Natural killer cell treated with Interleukin-12 subunit alpha and Interleukin-12 subunit beta and Interleukin-15 and Interleukin-18, amount 100 ng/mL, for 72 hours (primary cell): ENCODE measurements at regions not wholly inside any gene's neighbourhood (a gene's known extent, or its start where the extent isn't known, plus 50 kb on each side); places are given as distances from the start of the nearest gene placed in this dataset.

Experiments used
- ATAC-seq, 2 donors: fragments of 150-1000 bp; cut with Tn5 transposase in 1 of 2; sonication (Bioruptor Pico), chemical (Tn5 transposase) in 1 of 2; 2 replicates each; pipeline ENCODE4 v1.10.0; 2021
- DNase-seq: peaks from one replicate; pipeline ENCODE4 v3.0.0; 2022; ENCODE audit warnings: low spot score
- H3K27ac Mint-ChIP-seq, 2 donors: 1 replicate in 1 of 2; 2 replicates in 1 of 2; pipeline ENCODE4 v1.8.0; 2022; ENCODE audit warnings: mixed read lengths in 2 of 2, mild to moderate bottlenecking in 1 of 2, moderate library complexity in 1 of 2
- H3K27me3 Mint-ChIP-seq, 2 donors: 1 replicate in 1 of 2; 2 replicates in 1 of 2; pipeline ENCODE4 v1.8.0; 2022; ENCODE audit warnings: mixed read lengths in 2 of 2
- H3K36me3 Mint-ChIP-seq: one replicate; pipeline ENCODE4 v1.8.0; 2022; ENCODE audit warnings: mixed read lengths
- H3K4me1 Mint-ChIP-seq, 2 donors: 1 replicate in 1 of 2; 2 replicates in 1 of 2; pipeline ENCODE4 v1.8.0; 2022; ENCODE audit warnings: low read depth in 2 of 2, mixed read lengths in 2 of 2, mild to moderate bottlenecking in 1 of 2
- H3K4me3 Mint-ChIP-seq: one replicate; pipeline ENCODE4 v1.8.0; 2022; ENCODE audit warnings: mixed read lengths
- H3K9me3 Mint-ChIP-seq: 2 replicates; pipeline ENCODE4 v1.8.0; 2022; ENCODE audit warnings: mixed read lengths

DNA sequence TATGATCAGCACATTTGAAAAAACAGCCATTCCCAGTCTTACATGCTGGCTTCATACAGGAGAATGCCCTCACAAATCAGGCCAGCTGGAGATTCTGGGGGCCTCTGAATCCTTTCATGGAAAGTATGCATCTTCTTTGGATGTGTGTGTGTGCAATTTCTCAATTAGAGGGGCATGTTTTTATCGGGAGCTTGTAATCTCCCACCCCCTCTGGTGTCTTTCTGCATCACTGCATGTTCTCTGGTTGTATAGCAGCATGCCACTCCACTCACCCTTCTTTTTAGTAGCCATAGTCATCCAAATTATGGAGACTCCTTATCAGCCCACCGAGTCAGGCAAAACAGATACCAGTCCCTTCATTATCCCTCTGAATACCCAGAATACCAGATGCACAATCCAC lies 282.2 kb upstream of the SLIT2 start:
- Mint-ChIP-seq H3K27me3 (no peaks in the 10 kb centered on the region), H3K4me3 (no peak overlapping the region), H3K27ac (no peak overlapping the region), H3K9me3 (peaks cover 6% of the 10 kb centered on the region), H3K36me3 (peaks cover 4% of the 10 kb centered on the region), H3K4me1 (no peaks in the 10 kb centered on the region)
- no peak for DNase-seq
- no peak for ATAC-seq

- peaks cover 15% of the 10 kb centered on the region for H3K9me3 Mint-ChIP-seq
- no peak for DNase-seq
- H3K27ac Mint-ChIP-seq, result no peak overlapping the region
- no peaks in the 10 kb centered on the region for H3K36me3 Mint-ChIP-seq
- H3K4me1 Mint-ChIP-seq, result no peaks in the 10 kb centered on the region
- ATAC-seq, result no peak
- H3K4me3 Mint-ChIP-seq, result no peak overlapping the region
- H3K27me3 Mint-ChIP-seq, result no peaks in the 10 kb centered on the region
Measured at GRCh38 chr4:19961091-19961490, 290.6 kb upstream of the SLIT2 start.

DNA sequence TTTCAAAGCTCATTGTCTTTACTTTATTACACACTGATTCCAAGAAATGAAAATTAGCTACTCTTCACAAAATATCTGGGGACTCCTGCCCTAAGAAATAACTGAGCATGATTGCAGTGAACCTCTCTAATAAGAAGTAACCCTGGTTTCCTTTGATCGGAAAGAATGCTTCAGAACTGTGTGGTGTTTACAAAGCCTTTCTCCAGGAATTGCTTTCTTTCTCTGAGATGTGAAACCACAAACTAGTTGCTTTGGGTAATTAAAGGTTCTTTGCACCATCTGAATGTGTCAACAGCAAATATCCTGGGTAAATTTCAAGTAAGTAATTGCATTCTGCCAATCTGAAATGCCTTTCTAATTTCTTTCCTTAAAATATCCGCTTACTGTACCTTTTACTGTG lies 292.9 kb upstream of the SLIT2 start:
- H3K36me3 Mint-ChIP-seq, result no peaks in the 10 kb centered on the region
- H3K27ac Mint-ChIP-seq, result no peak overlapping the region
- H3K9me3 Mint-ChIP-seq, result peaks cover 15% of the 10 kb centered on the region
- no peak for ATAC-seq
- H3K4me1 Mint-ChIP-seq, result no peaks in the 10 kb centered on the region
- no peak overlapping the region for H3K4me3 Mint-ChIP-seq
- no peaks in the 10 kb centered on the region for H3K27me3 Mint-ChIP-seq
- DNase-seq, result no peak

DNA sequence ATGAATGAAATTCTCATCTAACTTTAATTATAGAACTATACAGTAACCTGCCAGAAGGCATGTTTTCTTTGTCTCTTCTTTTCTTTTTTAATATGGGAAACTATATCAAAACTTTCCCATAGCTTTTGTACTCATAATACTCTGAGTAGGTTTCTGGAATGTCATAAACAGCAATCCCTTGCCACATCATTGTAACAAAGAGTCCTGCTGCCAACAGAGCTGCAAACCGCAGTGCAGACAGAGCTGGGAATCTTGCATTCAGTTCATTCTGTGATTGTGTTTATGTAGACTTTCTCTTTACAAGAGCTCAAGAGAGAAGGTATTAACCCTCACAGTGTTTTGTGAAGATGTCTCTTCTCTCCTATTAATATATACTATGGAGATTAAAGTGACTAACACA lies 304.4 kb upstream of the SLIT2 start:
- Mint-ChIP-seq H3K36me3 (peaks cover 5% of the 10 kb centered on the region), H3K4me3 (no peak overlapping the region), H3K27me3 (no peaks in the 10 kb centered on the region), H3K27ac (no peak overlapping the region), H3K4me1 (no peaks in the 10 kb centered on the region), H3K9me3 (peaks cover 10% of the 10 kb centered on the region)
- ATAC-seq (no peak), DNase-seq (no peak)

- DNase-seq (no peak), ATAC-seq (no peak)
- H3K4me3 Mint-ChIP-seq, result no peak overlapping the region
- H3K4me1 Mint-ChIP-seq, result no peaks in the 10 kb centered on the region
- H3K36me3 Mint-ChIP-seq, result peaks cover 5% of the 10 kb centered on the region
- no peak overlapping the region for H3K27ac Mint-ChIP-seq
- H3K27me3 Mint-ChIP-seq, result no peaks in the 10 kb centered on the region
- H3K9me3 Mint-ChIP-seq, result peaks cover 7% of the 10 kb centered on the region
Measured at GRCh38 chr4:19945979-19946380, 305.7 kb upstream of the SLIT2 start.

- Mint-ChIP-seq H3K27me3 (no peaks in the 10 kb centered on the region), H3K4me1 (no peaks in the 10 kb centered on the region), H3K4me3 (no peak overlapping the region), H3K27ac (no peak overlapping the region), H3K36me3 (peaks cover 5% of the 10 kb centered on the region), H3K9me3 (peaks cover 7% of the 10 kb centered on the region)
- ATAC-seq (no peak), DNase-seq (no peak)
Measured at GRCh38 chr4:19945501-19945900, 306.2 kb upstream of the SLIT2 start.

- Mint-ChIP-seq H3K27ac (no peak overlapping the region), H3K27me3 (no peaks in the 10 kb centered on the region), H3K4me3 (no peak overlapping the region), H3K36me3 (peaks cover 5% of the 10 kb centered on the region), H3K4me1 (no peaks in the 10 kb centered on the region), H3K9me3 (peaks cover 7% of the 10 kb centered on the region)
- no peak for ATAC-seq
- DNase-seq, result no peak
Measured at GRCh38 chr4:19944806-19945205, 306.9 kb upstream of the SLIT2 start.

DNA sequence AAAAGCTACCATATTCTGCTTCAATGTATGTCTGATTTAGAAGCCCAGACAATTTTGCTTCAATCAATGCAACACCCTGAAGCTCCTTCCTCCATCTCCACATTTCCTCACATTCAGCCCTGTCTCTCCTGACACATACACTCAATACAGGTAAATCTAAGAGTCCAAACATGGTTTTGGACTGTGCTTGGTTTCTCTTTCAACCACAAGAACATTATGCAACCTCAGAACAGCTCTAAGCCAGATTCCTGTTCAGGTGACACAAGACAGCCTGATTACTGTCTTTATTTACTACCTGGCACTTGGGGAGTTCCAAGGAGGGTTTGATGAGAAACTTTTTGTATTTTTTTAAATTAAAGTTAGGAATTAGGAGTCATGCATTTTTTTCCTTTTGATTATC lies 307.5 kb upstream of the SLIT2 start:
- H3K36me3 Mint-ChIP-seq, result peaks cover 5% of the 10 kb centered on the region
- DNase-seq (no peak), ATAC-seq (no peak)
- peaks cover 7% of the 10 kb centered on the region for H3K9me3 Mint-ChIP-seq
- no peak overlapping the region for H3K4me3 Mint-ChIP-seq
- H3K27me3 Mint-ChIP-seq, result no peaks in the 10 kb centered on the region
- H3K4me1 Mint-ChIP-seq, result no peaks in the 10 kb centered on the region
- no peak overlapping the region for H3K27ac Mint-ChIP-seq

GRCh38 chr4:19941434-19941833 lies 310.3 kb upstream of the SLIT2 start:
- no peaks in the 10 kb centered on the region for H3K4me1 Mint-ChIP-seq
- no peak overlapping the region for H3K27ac Mint-ChIP-seq
- DNase-seq (no peak), ATAC-seq (no peak)
- peaks cover 3% of the 10 kb centered on the region for H3K9me3 Mint-ChIP-seq
- H3K4me3 Mint-ChIP-seq, result no peak overlapping the region
- H3K27me3 Mint-ChIP-seq, result no peaks in the 10 kb centered on the region
- H3K36me3 Mint-ChIP-seq, result no peaks in the 10 kb centered on the region

GRCh38 chr4:19940861-19941260 lies 310.8 kb upstream of the SLIT2 start:
- no peaks in the 10 kb centered on the region for H3K4me1 Mint-ChIP-seq
- H3K9me3 Mint-ChIP-seq, result peaks cover 3% of the 10 kb centered on the region
- H3K27ac Mint-ChIP-seq, result no peak overlapping the region
- DNase-seq, result no peak
- no peak for ATAC-seq
- no peaks in the 10 kb centered on the region for H3K27me3 Mint-ChIP-seq
- no peak overlapping the region for H3K4me3 Mint-ChIP-seq
- H3K36me3 Mint-ChIP-seq, result no peaks in the 10 kb centered on the region

DNA sequence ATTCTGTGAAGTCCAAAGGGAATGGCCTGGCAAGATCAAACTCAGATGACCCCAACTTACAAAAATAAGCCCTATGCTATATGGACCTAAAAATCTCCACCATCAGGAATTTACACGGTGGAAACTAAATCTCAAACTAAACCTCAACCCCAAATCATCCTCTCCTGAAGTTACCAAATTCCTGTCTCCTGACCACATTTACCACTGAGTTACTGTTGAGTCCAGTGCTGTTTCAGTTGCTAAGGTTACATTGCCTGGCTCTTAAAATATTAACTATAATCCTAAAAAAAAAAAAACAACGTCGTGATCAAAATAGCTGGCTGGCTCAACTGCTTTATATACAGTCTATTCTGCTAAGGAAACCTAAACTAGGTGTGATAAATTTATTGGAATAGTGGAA lies 315.2 kb upstream of the SLIT2 start:
- DNase-seq (no peak), ATAC-seq (no peak)
- H3K36me3 Mint-ChIP-seq, result peaks cover 4% of the 10 kb centered on the region
- H3K4me1 Mint-ChIP-seq, result no peaks in the 10 kb centered on the region
- H3K27me3 Mint-ChIP-seq, result no peaks in the 10 kb centered on the region
- no peak overlapping the region for H3K4me3 Mint-ChIP-seq
- H3K27ac Mint-ChIP-seq, result no peak overlapping the region
- H3K9me3 Mint-ChIP-seq, result peaks cover 11% of the 10 kb centered on the region

- H3K4me3 Mint-ChIP-seq, result no peak overlapping the region
- no peaks in the 10 kb centered on the region for H3K27me3 Mint-ChIP-seq
- no peaks in the 10 kb centered on the region for H3K4me1 Mint-ChIP-seq
- ATAC-seq (no peak), DNase-seq (no peak)
- H3K9me3 Mint-ChIP-seq, result peaks cover 16% of the 10 kb centered on the region
- H3K36me3 Mint-ChIP-seq, result peaks cover 9% of the 10 kb centered on the region
- H3K27ac Mint-ChIP-seq, result no peak overlapping the region
Measured at GRCh38 chr4:19930742-19931141, 321.0 kb upstream of the SLIT2 start.

- peaks cover 9% of the 10 kb centered on the region for H3K9me3 Mint-ChIP-seq
- no peak overlapping the region for H3K27ac Mint-ChIP-seq
- DNase-seq (no peak), ATAC-seq (no peak)
- H3K4me1 Mint-ChIP-seq, result no peaks in the 10 kb centered on the region
- H3K27me3 Mint-ChIP-seq, result no peaks in the 10 kb centered on the region
- H3K4me3 Mint-ChIP-seq, result no peak overlapping the region
- H3K36me3 Mint-ChIP-seq, result peaks cover 6% of the 10 kb centered on the region
Measured at GRCh38 chr4:19927381-19927780, 324.3 kb upstream of the SLIT2 start.

DNA sequence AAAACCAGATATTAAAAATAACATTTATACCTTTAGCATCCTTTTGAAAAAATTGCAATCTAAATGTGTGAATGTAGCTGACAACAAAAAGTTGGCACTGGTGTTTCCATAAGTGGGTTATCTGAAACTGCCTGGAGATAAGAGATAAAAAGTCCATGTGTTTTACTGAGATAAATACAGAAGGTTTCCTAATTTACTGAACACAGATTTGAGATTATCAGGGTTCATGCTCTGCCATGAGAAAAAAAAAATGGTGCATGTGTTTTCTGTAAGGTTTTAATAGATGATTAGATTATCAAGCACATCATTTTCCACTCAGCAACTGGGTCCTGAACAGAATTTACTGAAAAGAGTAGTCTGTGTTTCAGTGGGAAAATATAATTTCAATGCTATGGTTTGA lies 326.2 kb upstream of the SLIT2 start:
- no peaks in the 10 kb centered on the region for H3K27me3 Mint-ChIP-seq
- no peaks in the 10 kb centered on the region for H3K4me1 Mint-ChIP-seq
- ATAC-seq, result no peak
- DNase-seq, result no peak
- peaks cover 6% of the 10 kb centered on the region for H3K36me3 Mint-ChIP-seq
- H3K4me3 Mint-ChIP-seq, result no peak overlapping the region
- peaks cover 8% of the 10 kb centered on the region for H3K9me3 Mint-ChIP-seq
- H3K27ac Mint-ChIP-seq, result no peak overlapping the region

GRCh38 chr4:19924761-19925160 lies 326.9 kb upstream of the SLIT2 start:
- Mint-ChIP-seq H3K27ac (no peak overlapping the region), H3K4me3 (no peak overlapping the region)
- no peak for DNase-seq

More at GRCh38 chr4:19924761-19925160, 326.9 kb upstream of the SLIT2 start:
- Mint-ChIP-seq H3K36me3 (peaks cover 6% of the 10 kb centered on the region), H3K27me3 (no peaks in the 10 kb centered on the region), H3K4me1 (no peaks in the 10 kb centered on the region), H3K9me3 (peaks cover 7% of the 10 kb centered on the region)
- no peak for ATAC-seq
